D721Med (cell line): ENCODE measurements at regions not wholly inside any gene's neighbourhood (a gene's known extent, or its start where the extent isn't known, plus 50 kb on each side); places are given as distances from the start of the nearest gene placed in this dataset.

ENCODE experiments used
- DNase-seq: peaks from one replicate; pipeline ENCODE4 v3.0.0; 2011; ENCODE audit warnings: low spot score; ENCODE audit not compliant: insufficient read length
- FAIRE-seq: peaks from 2 replicates; lab custom pipeline; 2011; peaks lifted over from hg19 to GRCh38; lab: Jason Lieb, UNC
- TF ChIP-seq, protein P1 (sequence below): IDR thresholded peaks from 2 replicates; pipeline ENCODE4 v1.5.1; 2012; ENCODE audit warnings: mild to moderate bottlenecking, control low read depth; ENCODE audit not compliant: insufficient read depth; ENCODE audit errors: missing control alignments

DNA sequence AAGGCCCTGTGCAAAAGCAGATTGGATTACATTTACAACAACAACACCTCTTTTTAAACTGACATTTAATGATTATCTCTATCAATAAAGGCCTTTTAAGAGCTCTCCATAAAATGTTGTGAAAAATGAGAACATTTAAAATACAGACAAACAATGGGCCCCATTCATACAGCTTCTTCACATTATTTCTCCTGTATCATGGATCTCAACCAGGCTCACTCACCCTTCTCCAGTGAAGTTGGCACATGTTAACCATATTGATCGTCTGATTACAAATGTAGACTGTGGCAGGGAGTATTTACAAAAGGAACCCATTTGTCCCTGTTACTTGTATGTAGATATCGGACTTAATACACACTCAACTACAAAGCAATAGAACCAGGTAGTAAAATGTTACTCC lies 220.2 kb upstream of the BTG1 start:
- TF ChIP-seq, protein P1, sequence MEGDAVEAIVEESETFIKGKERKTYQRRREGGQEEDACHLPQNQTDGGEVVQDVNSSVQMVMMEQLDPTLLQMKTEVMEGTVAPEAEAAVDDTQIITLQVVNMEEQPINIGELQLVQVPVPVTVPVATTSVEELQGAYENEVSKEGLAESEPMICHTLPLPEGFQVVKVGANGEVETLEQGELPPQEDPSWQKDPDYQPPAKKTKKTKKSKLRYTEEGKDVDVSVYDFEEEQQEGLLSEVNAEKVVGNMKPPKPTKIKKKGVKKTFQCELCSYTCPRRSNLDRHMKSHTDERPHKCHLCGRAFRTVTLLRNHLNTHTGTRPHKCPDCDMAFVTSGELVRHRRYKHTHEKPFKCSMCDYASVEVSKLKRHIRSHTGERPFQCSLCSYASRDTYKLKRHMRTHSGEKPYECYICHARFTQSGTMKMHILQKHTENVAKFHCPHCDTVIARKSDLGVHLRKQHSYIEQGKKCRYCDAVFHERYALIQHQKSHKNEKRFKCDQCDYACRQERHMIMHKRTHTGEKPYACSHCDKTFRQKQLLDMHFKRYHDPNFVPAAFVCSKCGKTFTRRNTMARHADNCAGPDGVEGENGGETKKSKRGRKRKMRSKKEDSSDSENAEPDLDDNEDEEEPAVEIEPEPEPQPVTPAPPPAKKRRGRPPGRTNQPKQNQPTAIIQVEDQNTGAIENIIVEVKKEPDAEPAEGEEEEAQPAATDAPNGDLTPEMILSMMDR = no peak
- DNase-seq (no peak), FAIRE-seq (no peak)

DNA sequence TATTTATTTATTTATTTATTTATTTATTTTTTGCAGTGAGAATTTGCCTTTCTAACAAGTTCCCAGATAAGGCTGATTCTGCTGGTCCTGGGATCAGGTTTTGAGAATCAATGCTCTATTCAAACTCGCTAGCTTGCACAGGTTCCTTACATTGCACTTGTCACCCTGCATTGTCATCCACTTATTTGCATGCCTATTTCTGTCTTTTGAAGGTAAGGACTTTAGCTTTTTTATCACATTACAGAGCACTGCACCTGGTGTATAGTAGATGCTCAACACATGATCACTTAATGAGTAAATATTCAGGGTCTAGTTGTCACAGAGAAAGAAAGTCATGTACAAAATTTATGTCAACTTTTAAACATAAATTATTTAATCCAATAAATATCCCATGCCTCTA lies 219.7 kb upstream of the BTG1 start:
- DNase-seq = no peak
- FAIRE-seq = no peak
- TF ChIP-seq, protein P1 = no peak

DNA sequence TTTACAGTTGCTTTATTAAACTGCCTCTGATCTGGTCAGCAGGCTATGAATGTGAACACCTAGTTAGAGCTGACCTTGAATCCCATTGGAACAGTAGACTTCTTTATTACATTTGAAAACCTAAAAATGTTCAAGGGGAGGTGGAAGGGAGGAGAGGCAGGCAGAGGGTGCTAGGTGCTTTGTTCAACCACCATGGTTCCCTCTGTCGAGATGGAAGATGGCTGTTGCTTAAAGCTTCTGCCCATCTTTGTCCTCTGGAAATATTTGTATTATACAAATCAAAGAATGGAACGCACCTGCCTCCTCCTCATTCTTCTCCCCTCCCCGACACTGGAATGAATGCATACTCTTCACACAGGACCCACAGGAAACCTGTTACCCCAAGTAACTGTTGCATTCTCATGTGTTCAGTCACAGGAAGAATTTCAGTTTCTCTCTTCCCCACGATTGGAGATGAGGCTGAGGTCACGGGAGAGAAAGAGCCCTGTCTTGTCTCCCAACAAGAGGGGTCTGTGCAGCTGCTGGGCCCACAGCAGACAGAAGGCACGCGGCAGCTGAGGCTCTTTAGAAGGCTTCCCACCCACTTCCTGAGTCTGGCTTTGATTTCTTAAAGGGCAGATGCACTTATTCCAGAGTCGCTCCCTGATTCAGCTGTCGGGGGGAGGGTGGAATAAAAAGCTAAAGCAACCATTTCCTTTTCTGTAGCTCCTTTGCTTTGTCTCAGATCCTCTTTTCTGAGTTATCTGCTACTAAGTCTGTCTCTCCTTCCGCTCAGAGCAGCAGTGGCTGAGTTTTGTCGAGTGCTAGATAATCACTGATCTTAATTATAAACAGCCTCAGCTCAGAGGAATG lies 217.9 kb upstream of the BTG1 start:
- DNase-seq = no peak
- FAIRE-seq = no peak
- TF ChIP-seq, protein P1 = no peak

DNA sequence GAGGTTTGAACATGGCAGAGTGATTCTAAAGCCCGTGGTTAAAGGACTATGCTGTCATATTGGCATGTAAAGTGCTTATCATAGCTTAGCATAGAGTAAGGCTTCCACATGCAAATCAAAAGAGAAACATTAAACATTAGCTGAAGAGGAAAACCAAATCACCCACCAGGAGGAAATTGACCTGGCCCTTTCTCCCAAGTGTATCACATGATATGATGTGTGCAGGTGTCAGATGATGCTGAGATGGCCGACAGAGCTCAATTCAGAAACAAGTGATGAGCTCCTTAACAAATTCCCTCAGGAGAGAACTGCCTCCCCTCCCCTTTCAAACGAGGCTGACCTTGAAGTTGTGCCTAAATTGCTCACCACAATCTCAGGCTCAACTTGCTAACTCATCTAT lies 217.1 kb upstream of the BTG1 start:
- TF ChIP-seq, protein P1 = no peak
- no peak for DNase-seq
- no peak for FAIRE-seq

DNA sequence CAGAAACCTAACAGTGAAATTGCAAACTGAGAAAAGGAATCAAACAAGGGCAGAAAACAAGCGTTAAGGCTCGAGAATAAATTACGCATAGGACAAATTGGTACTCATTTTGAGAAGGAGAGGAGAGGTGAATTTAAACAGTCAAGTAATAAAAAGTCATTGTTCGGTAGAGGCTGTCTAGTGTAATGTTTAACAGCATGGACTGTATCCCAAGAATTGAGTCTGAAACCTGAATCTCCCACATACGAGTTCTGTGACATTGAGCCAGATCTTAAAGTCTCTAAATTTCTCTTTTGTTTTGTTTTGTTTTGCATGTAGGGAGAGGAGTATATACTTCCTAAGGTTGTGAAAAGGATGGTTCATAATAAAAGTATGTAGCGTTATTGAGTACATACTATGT lies 216.5 kb upstream of the BTG1 start:
- no peak for FAIRE-seq
- DNase-seq = no peak
- TF ChIP-seq, protein P1 = no peak

DNA sequence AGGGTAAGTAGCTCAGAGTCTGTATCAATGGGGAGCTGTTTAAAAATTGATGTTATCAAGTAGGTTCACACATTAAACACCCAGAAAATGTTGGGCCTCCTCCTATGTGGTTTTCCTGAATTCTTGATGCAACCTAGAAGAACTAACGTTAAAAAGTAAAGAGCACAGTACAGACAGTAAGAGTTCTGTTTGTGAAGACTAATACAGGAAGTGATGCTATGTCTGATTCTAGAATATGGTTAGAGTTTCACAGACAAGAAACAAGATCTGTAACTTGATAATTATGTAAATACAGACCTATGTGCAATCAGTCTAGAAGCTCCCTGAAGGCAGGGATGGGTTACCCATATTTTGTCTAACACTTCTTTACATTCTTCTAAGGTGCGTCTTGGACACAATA lies 214.9 kb upstream of the BTG1 start:
- FAIRE-seq = peak; percentile 48

More for the DNA sequence above, 214.9 kb upstream of the BTG1 start:
- TF ChIP-seq, protein P1 = no peak
- no peak for DNase-seq
